22Rv1 (cell line): ENCODE measurements at regions not wholly inside any gene's neighbourhood (a gene's known extent, or its start where the extent isn't known, plus 50 kb on each side); places are given as distances from the start of the nearest gene placed in this dataset.
"Not testable (repeated sequence)": the region's sequence is repeated elsewhere in the genome, so short reads cannot be mapped to it uniquely, and the experiment has no call there.

Source experiments
- H3K27ac ChIP-seq: fragments of 450-650 bp; 2 replicates; pipeline ENCODE4 v1.5.1; 2017
- ZFX ChIP-seq: fragments of 450-650 bp; IDR thresholded peaks from 2 replicates; pipeline ENCODE4 v1.6.1; 2017; ENCODE audit warnings: antibody characterized with exemption, borderline replicate concordance
- TF ChIP-seq, protein P1 (sequence below): fragments of 450-650 bp; IDR thresholded peaks from 2 replicates; pipeline ENCODE4 v1.5.1; 2017; ENCODE audit warnings: mild to moderate bottlenecking

DNA sequence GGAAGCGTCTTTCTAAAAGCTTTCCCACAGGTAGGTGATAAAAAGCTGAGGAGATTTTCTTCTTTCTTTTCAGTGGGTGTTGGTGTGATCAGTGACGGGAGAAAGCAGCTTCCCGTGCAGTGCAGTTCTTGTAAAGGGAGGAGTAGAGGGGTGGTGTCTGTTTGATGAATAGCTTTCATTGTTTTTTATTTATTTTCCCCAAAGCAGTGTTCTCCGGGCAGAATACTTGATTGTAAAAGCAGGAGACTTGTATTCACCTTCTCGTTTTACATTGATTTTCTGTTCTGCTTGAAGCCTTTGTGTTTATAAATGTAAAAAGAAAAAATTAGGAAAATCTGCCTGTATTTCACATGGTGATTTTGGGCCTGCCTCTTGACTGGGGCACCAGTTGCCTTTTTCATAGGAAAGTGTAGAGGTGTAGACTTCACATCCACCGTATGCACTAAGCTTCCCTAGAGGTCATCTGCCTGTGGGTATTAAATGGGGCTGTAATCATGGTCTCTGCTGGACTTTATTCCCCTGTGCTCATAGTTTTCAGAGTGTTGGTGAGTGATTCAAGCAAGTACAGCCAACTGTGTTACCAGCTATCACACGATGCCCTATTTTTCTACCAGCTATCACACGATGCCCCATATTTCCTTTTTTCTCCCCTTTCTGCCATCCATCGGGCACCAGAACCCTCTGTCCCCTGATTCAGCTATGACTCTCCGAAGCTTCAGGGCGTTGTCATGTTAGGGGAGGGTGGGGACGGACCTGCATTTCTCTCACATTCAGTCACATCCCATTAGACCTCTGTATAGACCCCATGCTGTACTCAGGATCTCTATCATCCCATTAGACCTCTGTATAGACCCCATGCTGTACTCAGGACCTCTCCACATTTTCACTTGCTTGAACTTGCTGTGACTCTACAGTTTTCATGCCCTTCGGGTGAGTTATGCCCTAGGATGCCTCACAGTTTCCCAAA lies 526.5 kb downstream of the TRIML1 start:
- TF ChIP-seq, protein P1, sequence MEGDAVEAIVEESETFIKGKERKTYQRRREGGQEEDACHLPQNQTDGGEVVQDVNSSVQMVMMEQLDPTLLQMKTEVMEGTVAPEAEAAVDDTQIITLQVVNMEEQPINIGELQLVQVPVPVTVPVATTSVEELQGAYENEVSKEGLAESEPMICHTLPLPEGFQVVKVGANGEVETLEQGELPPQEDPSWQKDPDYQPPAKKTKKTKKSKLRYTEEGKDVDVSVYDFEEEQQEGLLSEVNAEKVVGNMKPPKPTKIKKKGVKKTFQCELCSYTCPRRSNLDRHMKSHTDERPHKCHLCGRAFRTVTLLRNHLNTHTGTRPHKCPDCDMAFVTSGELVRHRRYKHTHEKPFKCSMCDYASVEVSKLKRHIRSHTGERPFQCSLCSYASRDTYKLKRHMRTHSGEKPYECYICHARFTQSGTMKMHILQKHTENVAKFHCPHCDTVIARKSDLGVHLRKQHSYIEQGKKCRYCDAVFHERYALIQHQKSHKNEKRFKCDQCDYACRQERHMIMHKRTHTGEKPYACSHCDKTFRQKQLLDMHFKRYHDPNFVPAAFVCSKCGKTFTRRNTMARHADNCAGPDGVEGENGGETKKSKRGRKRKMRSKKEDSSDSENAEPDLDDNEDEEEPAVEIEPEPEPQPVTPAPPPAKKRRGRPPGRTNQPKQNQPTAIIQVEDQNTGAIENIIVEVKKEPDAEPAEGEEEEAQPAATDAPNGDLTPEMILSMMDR = no peak
- TF ChIP-seq ZFX = no peak
- H3K27ac ChIP-seq = no peak overlapping the region

DNA sequence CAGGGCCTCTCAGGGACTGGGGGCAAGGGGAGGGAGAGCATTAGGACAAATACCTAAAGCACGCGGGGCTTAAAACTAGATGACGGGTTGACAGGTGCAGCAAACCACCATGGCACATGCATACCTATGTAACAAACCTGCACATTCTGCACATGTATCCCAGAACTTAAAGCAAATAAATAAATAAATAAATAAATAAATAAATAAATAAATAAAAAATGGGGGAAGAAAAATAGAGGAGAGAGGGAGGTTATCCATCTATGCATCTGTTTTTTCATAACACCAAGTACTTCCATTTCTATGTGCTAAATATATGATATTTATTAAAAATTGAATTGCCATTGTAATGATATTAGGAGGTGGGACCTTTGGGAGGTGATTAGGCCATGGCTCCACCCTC lies 539.5 kb downstream of the TRIML1 start:
- H3K27ac ChIP-seq = not testable (repeated sequence)

DNA sequence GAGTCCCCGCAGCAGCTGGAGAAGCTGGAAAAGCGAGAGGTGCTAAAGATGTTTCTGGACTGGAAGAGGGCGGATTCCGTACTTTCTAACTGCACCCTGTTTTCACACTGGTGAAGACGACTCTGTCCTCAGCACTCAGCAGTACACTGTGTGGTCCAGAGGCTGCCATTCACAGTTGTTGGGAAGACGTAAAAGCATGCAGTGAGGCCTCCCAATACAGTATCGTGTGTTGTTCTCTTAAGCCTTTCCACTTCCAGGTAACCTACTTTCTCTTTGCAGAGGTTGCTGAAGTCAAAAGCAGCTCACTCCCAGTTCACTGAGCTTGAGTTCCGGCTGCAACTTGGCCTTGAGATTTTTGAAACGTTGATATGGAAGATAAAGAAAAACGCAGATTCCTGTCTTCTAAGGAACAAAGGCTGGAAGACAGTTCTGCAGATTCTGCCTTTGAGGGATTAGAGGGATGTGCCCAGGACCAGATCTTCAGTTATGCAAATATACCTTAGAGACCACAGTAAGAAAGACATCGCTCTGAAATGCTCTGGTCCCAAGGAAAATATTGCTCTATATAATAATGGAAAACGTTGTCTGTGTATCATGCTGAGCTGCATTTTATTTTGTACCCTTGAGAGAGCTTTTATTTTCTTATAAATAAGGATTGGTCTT lies 540.9 kb downstream of the TRIML1 start:
- TF ChIP-seq ZFX = no peak
- TF ChIP-seq, protein P1 = no peak

DNA sequence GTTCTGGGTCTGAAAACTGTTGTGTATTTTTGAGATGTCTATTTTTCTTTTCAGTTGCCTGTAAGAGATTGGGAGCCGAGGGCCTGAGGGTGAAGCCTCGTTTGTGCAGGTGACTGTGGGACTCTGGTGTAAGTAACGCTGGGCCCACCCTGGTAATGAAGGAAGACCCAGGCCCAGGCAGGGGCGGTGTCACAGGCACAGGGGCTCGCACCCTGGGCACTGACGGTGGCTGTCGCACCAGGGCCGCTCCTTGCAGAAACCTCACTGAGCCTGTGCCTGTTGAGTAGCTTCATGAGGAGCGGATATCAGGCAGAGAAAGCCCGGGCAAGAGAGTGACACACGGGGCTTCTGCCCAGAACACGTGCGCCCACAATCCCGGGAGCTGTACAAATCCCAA lies 541.4 kb downstream of the TRIML1 start:
- no peak for TF ChIP-seq ZFX
- TF ChIP-seq, protein P1 = no peak
- no peak overlapping the region for H3K27ac ChIP-seq

More for the DNA sequence above, 540.9 kb downstream of the TRIML1 start:
- no peak overlapping the region for H3K27ac ChIP-seq

DNA sequence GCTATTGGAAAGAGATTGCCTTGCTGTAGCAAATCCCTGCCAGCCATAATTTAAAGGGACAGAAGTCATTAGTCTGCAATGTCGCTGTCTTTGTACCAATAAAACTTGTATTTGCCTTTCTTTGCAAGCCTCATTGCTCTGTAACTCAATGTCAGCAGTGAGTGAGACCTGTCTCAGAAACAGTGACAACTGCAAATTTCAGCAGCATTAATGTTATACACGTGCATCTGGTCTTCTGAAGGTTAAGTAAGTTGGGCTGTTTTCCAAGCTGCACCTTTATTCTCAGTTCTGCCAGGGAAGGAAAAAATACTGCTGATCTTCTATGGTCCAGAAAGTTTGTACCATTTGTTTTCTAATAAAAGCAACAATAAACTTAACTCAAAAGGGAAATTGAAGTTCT lies 543.1 kb downstream of the TRIML1 start:
- no peak overlapping the region for H3K27ac ChIP-seq
- no peak for TF ChIP-seq ZFX
- TF ChIP-seq, protein P1 = no peak

DNA sequence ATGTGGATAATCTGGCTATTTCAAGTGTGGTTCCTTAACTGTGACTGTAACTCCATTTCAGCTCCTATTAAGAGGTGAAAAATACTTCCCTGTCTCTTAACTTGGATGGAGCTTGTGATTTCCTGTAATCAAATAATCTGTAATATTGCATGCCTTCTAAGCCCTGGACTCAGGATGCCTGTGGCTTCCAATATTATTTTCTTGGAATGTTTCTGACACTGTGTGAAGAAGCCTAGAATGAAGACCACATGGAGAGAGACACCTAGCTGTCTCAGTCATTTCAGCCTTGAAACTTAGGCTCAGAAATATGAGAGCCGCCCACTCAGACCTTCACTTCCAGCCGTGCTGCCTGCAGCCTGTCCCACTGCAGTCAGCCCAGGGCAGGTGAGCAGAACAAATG lies 544.3 kb downstream of the TRIML1 start:
- H3K27ac ChIP-seq = no peak overlapping the region
- TF ChIP-seq, protein P1 = no peak

DNA sequence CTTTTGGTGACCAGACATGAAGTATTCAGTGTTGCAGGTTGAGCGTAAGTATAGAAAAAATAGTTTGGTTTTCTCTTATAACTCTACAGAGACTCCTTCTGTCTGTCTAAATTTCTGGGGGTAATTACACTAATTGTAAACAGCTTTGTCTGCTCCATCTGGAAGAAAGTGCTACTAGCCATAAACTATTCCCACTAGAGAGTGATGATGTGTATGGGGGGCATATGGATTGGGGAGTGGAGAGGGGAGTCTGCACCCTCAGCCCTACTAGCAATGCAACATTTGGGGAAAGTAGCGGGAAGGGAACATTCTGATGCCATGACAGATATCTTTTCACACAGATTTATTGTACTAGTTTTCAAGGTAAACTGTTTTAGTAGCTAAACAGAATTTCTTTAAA lies 549.7 kb downstream of the TRIML1 start:
- H3K27ac ChIP-seq = no peak overlapping the region
- TF ChIP-seq ZFX = no peak
- TF ChIP-seq, protein P1 = no peak
